HG03378 (cell line): ENCODE measurements at regions not wholly inside any gene's neighbourhood (a gene's known extent, or its start where the extent isn't known, plus 50 kb on each side); places are given as distances from the start of the nearest gene placed in this dataset.
"Not testable (repeated sequence)": the region's sequence is repeated elsewhere in the genome, so short reads cannot be mapped to it uniquely, and the experiment has no call there.

ENCODE experiments used
- ATAC-seq: cut with Tn5 transposase; IDR thresholded peaks from one replicate; pipeline ENCODE4 v1.9.1; 2021; ENCODE audit warnings: mild to moderate bottlenecking, moderate library complexity; ENCODE audit not compliant: unreplicated experiment

DNA sequence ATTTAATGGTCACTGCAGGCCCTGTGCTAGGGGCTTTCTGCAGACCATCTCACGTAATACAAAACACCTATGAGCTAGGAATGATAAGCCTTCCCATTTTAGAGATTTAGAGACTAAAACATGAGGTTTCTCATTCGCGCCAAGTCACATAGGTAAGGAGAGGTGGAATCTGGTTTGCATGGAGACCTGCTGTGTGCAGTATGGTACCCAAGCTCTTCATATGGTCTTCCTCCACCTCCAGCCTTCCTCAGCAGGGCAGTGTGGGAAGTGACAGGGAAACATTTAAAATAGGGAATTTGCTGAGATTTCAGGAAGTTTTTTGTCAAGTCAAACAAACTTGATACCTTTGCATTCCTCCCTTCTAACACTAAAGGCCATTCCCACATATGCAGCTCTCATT is 337.6 kb downstream of the IL20RB start:
- no peak for ATAC-seq

DNA sequence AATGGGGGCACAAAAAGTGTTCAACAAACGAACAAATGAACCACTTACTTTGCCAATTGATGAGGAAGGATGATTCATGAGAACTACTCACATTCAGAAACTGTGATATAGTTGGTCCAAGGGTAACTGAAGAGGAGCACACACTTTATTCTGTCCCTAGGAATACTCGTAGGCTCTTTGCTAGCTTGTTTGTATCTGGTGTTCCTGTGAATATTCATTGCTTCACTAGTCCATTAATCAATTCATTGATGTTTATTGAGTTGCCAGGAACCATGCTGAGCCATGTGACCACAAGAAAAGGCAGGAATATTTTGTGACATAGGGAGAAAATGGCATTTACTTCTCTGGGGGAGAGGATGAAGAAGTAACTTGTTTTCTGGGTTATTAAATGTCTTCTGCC is 338.3 kb downstream of the IL20RB start:
- ATAC-seq, result no peak

DNA sequence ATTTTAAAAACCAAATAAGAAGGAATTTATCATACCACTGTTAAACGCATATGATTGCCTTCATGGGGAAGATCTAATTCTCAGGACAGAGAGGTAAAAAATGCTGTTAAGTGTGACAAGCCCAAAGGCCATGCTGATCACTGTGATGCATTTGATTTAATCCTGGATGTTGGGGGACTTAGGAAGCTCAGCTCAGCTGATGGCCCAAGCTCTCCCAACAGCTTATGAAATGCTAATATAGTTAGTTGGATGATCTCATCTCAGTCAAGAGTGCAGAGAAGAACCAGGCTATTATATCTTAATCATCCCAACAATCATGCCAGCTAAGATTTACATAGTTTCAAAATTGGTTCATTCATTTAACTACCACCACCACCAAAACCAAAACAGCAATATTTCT is 340.0 kb downstream of the IL20RB start:
- ATAC-seq, result no peak

DNA sequence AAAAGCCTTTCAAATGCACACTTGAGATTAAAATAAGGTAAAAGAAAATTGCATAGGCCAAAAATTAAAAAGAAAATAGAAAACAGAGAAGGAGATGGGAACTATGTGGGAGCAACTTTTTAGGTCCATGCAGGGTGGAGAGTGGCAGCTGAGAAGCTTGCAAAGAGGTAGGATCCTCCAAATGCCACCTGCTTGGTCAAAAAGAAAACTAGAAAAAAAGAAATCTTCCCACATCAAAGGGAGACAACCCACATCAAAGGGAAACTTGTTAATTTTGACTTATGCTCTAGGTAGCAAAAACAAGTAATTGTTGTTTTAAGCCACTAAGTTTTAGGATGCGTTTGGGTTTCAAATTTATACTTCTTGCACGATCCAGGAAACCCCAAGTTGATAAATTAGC is 342.9 kb downstream of the IL20RB start:
- ATAC-seq, result no peak

DNA sequence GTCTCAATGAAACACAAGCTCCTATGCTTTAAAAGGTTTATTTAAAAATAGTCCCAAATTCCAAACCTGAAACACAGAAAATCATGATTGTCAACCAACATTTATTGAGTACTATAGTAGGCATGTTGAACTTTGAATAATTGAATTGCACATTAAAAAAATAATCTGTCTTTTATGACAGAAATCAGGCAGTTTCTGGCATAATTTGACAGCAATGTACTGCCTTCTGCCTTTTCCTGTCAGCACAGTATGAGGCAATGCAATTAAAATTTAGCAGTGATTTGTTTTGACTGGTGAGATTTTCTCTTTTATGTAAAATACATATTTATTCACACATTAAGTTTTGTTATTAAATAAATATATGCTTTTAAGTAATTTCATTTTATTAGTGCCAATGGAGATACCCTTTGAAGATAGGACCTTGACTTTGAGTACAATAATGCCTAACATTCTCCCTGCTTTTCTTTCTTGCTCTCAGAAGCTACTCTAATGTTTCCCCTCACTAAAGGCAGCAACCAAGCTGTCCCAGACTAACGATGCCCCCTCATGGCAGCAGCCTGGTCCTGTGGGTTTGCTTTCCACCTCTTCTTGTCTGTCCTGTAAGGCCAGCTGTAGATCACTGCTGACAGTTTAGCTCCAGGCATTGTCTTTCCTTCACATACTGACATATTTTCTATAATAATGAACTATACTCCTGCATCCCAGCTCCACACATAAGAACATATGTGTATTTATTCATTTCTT is 346.7 kb downstream of the IL20RB start:
- ATAC-seq, result no peak

DNA sequence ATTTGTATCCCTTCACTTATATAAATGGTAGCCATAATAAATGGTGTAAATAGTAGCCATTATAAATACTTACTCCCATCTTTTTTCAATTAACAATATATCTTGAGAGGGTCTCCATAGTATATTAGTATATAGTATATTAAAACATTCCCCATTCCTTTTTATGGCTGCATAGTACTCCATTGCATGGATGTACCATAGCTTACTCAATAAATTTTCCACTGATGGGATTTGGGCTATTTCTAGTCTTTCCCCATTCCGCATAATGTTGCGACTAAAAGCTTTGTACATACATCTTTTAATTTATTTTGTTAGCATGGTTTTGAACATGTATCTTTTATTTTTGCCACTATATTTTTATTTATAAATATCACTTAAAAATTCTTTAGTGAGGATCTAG is 366.3 kb downstream of the IL20RB start:
- no peak for ATAC-seq

DNA sequence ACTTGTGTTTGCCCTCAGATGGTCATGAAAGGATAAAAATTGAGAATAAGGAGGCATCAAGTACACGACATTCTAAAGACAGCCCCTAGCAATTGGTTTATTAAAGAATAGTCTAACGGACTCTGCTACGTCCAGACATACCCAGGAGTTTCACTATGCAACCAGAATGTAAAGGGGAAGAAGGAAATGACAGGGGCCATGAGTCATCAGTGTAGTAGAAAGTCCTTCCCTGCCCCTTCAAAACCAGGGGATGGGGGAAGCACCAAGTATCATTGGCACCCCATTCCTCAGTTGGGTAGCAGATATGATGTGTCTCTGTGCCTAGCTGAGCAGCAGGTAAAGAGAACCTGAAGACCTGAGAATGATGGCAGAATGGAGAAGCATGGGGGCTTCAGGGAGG is 367.4 kb downstream of the IL20RB start:
- ATAC-seq, result peak; percentile 74

DNA sequence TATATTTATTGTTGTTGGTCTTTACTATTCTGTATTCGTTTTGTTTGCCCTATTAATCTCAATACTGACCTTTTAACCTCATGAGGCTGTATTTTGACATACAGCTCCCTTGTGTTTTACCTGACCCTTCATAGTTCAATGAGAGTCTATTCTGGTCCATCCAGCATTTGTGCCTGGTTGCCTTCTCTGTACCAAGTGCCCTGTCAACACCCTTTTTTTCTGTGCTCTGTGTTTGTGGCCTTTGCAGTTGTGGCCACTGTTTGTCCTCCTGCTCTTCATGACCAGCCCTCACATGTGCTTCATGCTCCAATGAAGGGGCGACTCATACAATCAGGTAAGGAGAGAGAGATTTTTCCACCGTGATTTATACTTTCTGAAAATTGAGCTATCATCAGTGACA is 368.2 kb downstream of the IL20RB start:
- no peak for ATAC-seq

DNA sequence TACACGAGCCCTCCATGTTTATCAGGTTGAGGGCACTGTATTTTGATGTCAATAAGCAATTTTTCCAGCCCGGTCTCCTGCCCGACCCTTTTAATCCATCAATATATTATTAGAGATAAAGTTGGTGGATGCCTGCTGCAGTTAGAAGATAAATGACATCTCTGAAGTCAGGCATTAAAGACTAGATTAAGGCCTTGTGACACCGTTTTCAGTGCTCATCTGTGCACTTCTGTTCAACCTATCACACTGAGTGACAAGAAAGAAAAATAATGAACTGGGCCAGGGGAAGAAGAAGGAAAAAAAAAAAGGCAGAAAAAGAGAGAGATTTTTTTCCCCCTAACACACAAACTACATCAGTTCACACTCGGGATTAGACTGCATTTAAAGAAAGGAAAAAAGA is 371.8 kb downstream of the IL20RB start:
- ATAC-seq, result no peak

DNA sequence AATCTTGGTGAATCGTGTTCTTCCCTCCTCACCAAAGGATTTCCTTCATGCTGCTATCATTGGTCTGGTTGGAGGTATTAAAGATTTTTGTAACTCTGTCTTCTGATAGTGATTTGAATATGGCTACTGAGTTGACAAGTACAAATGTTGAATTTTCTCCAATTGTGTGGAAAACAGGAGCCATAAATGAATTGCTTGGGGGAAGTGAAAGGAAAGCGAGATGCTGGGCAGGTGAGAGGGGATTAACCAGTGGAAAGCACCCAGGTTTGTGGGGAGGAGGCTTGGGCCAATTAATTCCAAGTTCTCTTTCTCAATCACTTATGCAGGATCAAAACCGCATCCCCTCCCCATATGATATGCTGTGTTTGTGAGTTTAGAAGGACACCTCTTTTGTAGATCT is 372.5 kb downstream of the IL20RB start:
- no peak for ATAC-seq

DNA sequence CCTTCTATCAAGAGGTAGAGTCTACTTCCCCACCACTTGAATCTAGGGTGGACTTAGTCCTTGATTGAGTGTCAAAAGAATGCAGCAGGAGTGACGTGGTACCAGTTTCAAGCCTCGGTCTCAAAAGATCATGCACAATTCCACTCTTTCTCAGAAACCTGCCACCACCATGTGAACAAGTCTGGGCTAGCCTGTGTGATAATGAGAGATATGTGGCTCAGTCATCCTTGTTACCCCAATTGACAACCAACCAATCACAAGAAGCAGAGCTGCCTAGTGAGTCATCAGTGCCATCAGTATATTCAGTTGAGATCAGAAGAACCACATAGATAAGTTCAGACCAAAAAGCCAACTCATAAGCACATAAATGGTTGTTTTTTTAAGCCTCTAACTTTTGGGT is 374.5 kb downstream of the IL20RB start:
- ATAC-seq, result no peak

DNA sequence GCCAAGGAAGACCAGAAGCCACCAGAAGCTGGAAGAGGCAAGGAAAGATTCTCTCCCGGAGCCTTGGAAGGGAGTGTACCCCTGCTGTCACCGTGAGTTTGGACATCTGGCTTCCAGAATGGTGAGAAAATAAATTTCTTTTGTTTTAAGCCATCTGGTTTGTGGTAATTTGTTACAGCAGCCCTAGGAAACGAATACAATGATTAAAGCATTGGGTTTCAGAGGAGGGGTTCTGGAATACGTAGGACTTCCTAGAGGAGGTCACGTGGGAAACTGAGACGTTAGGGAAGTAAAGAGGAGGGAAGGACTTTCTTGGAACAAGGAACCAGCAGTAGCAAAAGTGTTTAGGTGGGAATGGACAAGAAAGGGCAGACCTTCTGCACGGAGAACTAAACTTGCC is 377.7 kb downstream of the IL20RB start:
- ATAC-seq, result no peak

DNA sequence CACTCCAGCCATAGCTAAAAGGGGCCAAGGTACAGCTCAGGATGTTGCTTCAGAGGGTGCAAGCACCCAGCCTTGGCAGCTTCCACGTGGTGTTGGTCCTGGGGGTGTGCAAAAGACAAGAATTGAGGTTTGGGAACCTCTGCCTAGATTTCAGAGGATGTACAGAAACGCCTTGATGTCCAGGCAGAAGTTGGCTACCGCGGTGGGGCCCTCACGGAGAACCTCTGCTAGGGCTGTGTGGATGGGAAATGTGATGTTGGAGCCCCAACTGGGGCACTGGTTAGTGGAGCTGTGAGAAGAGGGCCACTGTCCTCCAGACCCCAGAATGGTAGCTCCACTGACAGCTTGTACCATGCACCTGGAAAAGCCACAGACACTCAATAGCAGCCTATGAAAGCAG is 380.6 kb downstream of the IL20RB start:
- not testable (repeated sequence) for ATAC-seq

DNA sequence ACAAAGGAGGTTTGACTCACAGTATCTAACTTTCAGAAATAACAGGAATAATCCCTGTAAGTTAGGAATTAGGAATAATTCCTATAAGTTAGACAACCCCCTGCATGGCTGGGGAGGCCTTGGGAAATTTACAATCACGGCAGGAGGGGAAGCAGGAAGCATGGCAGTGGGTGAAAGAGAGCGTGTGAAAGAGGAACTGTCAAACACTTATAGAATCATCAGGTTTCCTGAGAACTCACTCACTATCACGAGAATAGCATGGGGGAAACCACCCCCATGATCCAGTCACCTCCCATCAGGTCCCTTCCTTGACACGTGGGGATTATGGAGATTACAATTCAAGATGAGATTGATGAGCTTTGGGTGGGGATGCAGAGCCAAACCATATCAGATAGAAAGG is 385.5 kb downstream of the IL20RB start:
- no peak for ATAC-seq

DNA sequence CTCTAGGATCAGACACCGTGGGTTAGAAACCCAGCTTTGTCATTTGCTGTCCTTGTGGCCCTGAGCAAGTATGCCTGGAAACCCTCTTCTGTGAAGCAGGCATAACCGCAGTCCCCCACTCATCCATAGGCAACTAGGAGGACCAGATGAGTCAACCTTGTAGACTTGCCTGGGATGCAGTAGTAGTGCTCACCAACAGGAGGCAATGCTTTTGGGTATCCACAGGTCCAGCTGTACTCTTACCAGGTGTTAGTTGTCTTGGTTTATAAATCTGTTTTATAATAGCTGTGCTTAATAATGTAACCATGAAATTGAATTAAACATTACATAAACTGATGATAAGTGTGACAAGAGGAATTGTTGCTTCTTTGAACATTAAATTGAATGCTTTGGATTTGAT is 389.3 kb downstream of the IL20RB start:
- no peak for ATAC-seq

DNA sequence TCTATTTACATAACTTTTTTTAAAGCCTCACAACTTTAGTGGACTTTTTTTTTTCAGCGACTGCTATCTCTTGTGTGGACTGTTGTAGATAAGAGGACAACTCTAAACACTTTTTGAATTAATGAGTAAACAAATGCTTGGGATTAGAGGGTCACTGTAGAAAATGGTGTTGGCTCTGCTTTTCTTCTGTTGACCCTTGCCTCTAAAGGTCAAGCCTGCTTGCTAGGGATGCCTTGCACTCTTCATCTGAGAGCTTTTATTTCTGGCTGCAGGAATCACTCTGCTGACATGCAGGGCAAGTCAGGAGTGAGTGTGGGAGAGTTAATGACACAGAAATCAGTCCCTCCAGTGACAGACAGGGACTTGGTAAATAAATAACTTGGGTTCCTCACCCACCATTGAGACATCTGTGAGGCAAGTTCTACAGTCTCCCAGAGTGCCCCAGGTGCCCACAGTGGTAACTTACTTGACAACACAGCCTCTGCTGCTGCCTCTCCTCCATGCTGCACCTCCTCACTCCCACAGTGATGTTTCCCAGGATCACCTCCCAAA is 390.1 kb downstream of the IL20RB start:
- no peak for ATAC-seq

DNA sequence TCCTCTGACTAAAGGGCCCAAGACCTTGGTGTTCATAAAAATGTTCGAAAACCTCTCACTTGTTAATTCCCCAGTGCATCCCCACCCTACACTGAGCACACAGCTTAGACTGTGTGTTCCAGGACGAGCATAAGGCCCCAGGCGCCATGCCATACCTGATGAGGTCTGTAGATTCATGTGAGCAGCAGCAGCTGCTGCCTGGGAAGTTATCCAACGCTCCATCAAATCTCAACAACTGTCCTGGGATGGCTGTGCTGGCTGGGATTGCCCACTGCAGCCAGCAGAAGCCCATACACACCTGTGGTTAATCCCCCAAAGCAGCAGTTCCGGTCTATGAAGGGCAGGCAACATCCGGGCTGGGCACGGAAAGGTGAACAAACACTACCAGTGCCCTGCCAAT is 391.2 kb downstream of the IL20RB start:
- no peak for ATAC-seq

DNA sequence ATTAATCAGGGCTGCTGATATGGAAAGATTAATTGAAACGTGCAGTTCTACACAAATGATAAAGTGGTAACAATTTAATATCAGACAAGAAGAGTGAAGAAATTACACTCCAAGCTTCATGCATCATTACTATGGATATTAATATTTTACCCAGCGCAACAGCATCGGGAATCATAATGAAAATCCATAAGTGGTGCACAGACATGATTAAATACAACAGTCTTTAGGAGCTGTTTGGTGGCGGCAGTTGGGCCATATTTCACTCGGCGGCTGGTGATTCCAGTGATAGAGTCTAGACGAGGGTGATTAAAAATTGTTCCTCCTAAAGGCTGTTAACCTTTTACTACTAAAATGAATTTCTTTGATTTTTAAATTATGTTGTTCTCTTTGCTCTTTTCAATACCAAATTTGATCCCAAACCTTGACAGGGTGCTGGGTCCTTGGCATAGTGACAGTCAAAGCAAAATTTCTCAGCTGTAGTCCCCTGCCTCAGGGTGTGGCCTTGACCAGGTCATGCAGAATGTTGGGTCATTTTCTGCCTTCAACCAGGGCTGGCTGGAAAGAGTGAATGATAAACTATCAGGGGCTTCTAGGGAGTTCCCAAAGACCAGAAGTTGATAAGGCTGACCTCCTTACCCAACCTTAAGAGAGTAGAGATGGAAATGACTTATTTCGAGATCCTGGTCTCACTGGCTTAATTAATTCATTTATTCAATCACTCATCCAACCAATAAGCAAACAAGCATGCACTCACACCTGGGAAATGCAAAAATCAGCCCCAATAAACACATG is 392.0 kb downstream of the IL20RB start:
- no peak for ATAC-seq

DNA sequence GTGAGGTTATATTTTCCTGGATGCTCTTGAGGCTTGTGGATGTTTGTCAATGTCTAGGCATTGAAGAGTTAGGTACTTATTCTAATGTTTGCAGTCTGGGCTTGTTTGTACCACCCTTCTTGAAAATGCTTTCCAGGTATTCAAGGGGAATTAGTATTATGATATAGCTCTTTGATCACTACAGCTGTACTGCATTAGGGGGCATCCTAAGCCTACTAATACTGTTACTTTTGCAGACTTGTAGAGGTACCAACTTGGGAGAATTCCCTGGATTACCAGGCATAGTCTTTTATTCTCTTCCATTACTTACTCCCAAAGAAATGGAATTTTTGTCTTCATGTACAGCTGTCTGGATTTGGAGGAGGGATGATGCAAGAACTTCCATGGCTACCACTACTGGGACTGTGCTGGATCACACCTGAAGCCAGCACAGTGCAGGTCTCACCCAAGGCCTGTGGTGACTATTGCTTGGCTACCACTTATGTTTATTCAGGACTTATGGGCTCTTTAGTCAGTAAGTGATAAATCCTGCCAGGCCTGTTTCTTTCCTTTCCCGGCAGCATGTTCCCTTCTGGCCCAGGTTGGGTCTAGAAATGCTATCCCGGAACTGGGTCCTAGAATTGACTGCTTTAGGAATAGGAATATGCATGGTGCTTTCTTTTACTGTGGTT is 402.9 kb downstream of the IL20RB start:
- no peak for ATAC-seq

DNA sequence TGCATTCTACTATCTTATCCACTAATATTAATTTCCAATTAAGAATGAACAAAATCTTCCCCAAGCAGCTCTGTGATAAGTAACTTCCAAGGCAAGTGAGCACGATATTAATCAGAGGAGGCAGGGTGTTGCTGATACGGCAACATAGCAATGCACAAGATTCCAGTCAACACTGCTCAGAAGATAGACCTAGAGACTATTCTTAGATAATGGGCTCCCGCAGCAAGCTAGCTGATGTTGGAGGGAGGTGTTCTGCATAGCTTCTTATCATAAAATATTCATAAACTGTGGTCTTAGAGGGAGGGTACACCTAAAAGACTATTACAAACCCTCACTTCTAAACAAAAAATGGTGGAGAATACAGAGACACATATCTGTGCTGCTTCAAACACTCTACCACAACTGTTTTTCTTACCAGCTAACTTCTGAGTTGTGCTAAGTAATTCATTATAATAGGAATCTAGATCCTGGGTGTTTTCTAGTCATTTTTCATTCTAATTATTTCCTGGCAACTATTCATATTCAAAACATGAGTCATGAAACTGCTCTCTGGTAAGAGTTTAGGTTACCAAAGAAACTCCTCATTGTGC is 382.0 kb upstream of the SOX14 start:
- no peak for ATAC-seq

DNA sequence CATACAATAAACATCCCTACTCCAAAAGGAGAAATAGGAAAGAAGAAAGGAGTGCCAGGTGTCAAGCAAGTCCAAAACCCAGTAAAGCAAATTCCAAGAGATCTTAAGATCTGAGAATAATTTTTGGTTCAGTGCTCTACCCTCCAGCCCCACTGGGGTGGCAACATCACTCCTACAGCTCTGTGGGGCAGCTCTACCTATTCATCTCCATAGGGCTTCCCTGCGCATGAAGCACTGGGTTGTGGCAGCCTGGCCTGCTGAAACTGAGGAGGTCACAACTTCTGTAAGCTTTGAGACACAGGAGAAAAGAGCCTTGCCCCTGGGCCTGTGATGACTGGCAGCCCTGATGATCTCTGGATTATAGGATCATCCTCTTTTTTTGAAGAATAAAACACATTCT is 378.2 kb upstream of the SOX14 start:
- no peak for ATAC-seq
